Neural cell (in vitro differentiated cells): ENCODE measurements at regions not wholly inside any gene's neighbourhood (a gene's known extent, or its start where the extent isn't known, plus 50 kb on each side); places are given as distances from the start of the nearest gene placed in this dataset.

Experiments used
- H2AFZ ChIP-seq: fragments of 200-600, 300-800 bp; sonication (generic), shearing (Covaris generic); 2 replicates; pipeline ENCODE4 v1.6.0; 2014; ENCODE audit warnings: low read depth, mild to moderate bottlenecking, antibody characterized with exemption, low read length, moderate library complexity
- H3F3A ChIP-seq: fragments of 200-600 bp; shearing (Covaris generic); 2 replicates; pipeline ENCODE4 v1.6.1; 2016; ENCODE audit warnings: mild to moderate bottlenecking, moderate library complexity, mixed read lengths, antibody characterized with exemption, low read length; ENCODE audit not compliant: insufficient read depth, poor library complexity, severe bottlenecking
- H3K27ac ChIP-seq: fragments of 200-600, 300-800 bp; sonication (generic), shearing (Covaris generic); 2 replicates; pipeline ENCODE4 v1.5.1; 2014; ENCODE audit warnings: mild to moderate bottlenecking, low read length, moderate library complexity
- H3K27me3 ChIP-seq: fragments of 300-800, 200-600 bp; sonication (generic), shearing (Covaris generic); 2 replicates; pipeline ENCODE4 v1.6.0; 2014; ENCODE audit warnings: mild to moderate bottlenecking, low read depth, low read length, moderate library complexity; ENCODE audit not compliant: insufficient read depth
- H3K36me3 ChIP-seq: fragments of 300-800, 200-600 bp; sonication (generic), shearing (Covaris generic); 2 replicates; pipeline ENCODE4 v1.5.1; 2014; ENCODE audit warnings: mild to moderate bottlenecking, antibody characterized with exemption, low read length, moderate library complexity; ENCODE audit not compliant: insufficient read depth
- H3K4me2 ChIP-seq: fragments of 300-800, 200-600 bp; sonication (generic), shearing (Covaris generic); 2 replicates; pipeline ENCODE4 v1.6.0; 2014; ENCODE audit warnings: mild to moderate bottlenecking, low read length
- H3K4me3 ChIP-seq: fragments of 300-800, 200-600 bp; sonication (generic), shearing (Covaris generic); 2 replicates; pipeline ENCODE4 v1.5.1; 2014; ENCODE audit warnings: mild to moderate bottlenecking, low read length, moderate library complexity
- H3K79me2 ChIP-seq: fragments of 200-600 bp; shearing (Covaris generic); replicated peaks from 2 replicates; pipeline ENCODE4 v1.6.0; 2014; ENCODE audit warnings: mild to moderate bottlenecking, low read length, moderate library complexity; ENCODE audit not compliant: insufficient read depth
- H3K9ac ChIP-seq: fragments of 300-800, 200-600 bp; sonication (generic), shearing (Covaris generic); 2 replicates; pipeline ENCODE4 v1.6.1; 2016; ENCODE audit warnings: mild to moderate bottlenecking, low read length, mixed read lengths
- H3K9me2 ChIP-seq: fragments of 200-600 bp; shearing (Covaris generic); 2 replicates; pipeline ENCODE4 v1.6.1; 2016; ENCODE audit warnings: mild to moderate bottlenecking, low read length, mixed read lengths; ENCODE audit not compliant: insufficient read depth
- H3K9me3 ChIP-seq: fragments of 200-600, 300-800 bp; sonication (generic), shearing (Covaris generic); 2 replicates; pipeline ENCODE4 v1.6.1; 2016; ENCODE audit warnings: mild to moderate bottlenecking, mixed run types, low read length, moderate library complexity, mixed read lengths
- H4K20me1 ChIP-seq: fragments of 200-600 bp; shearing (Covaris generic); 2 replicates; pipeline ENCODE4 v1.6.1; 2016; ENCODE audit warnings: mild to moderate bottlenecking, mixed run types; ENCODE audit not compliant: insufficient read depth
- EP300 ChIP-seq: fragments of 450-650 bp; conservative IDR thresholded peaks from 2 replicates; pipeline ENCODE4 v1.6.1; 2014; ENCODE audit warnings: antibody characterized with exemption, mild to moderate bottlenecking, moderate library complexity; ENCODE audit not compliant: poor library complexity, severe bottlenecking
- MXI1 ChIP-seq: fragments of 450-650 bp; conservative IDR thresholded peaks from 2 replicates; pipeline ENCODE4 v1.6.1; 2014; ENCODE audit warnings: antibody characterized with exemption, mild to moderate bottlenecking; ENCODE audit not compliant: poor library complexity, severe bottlenecking
- RAD21 ChIP-seq: fragments of 450-650 bp; conservative IDR thresholded peaks from 2 replicates; pipeline ENCODE4 v1.6.1; 2014; ENCODE audit warnings: antibody characterized with exemption, mild to moderate bottlenecking, moderate library complexity
- SMC3 ChIP-seq: fragments of 450-650 bp; conservative IDR thresholded peaks from 2 replicates; pipeline ENCODE4 v1.6.1; 2014; ENCODE audit warnings: antibody characterized with exemption, mild to moderate bottlenecking, moderate library complexity; ENCODE audit not compliant: poor library complexity
- TAF1 ChIP-seq: IDR thresholded peaks from 2 replicates; pipeline ENCODE4 v1.6.1; 2012; ENCODE audit warnings: low read depth
- small RNA-seq, 3 experiments: library from RNA; depleted of rRNA; stranded (forward); fragments of <200 nt; gene quantifications; one replicate each; pipeline ENCODE3, GENCODE V24; 2012
- TF ChIP-seq, protein P1 (sequence below): IDR thresholded peaks from 2 replicates; pipeline ENCODE4 v1.6.1; 2012; ENCODE audit warnings: borderline replicate concordance
- TF ChIP-seq, protein P2 (sequence below): fragments of 450-650 bp; IDR thresholded peaks from 2 replicates; pipeline ENCODE4 v1.5.1; 2014; ENCODE audit warnings: antibody characterized with exemption, mild to moderate bottlenecking, moderate library complexity; ENCODE audit not compliant: poor library complexity, severe bottlenecking

DNA sequence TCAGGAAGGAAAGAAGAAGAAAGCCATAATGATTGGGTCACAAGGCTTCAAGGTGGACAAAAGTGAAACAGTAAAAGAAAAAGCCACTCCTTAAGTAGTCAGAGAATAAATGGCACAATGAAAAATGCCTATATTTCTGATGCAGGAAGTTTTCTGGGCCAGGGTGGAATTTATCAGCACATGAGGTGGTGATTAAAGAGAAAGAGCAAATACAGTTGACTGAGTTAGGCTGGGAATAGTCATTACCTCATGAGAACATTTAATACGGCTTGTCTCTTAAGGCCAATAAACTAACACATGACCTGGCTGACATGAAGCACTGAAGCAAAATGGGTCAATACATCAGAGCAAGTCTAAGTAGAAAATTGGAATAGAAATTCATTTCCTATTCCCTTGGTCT, 499.7 kb downstream of the TMTC2 start:
- Histone ChIP-seq H3K27ac (no peak overlapping the region), H3F3A (no peaks in the 10 kb centered on the region), H3K4me3 (no peak overlapping the region), H3K36me3 (no peaks in the 10 kb centered on the region), H2AFZ (no peak overlapping the region), H3K9me2 (no peaks in the 10 kb centered on the region), H3K27me3 (no peaks in the 10 kb centered on the region), H3K9me3 (no peaks in the 10 kb centered on the region), H3K9ac (no peak overlapping the region), H3K79me2 (no peaks in the 10 kb centered on the region), H4K20me1 (no peaks in the 10 kb centered on the region), H3K4me2 (no peak overlapping the region)
- TF ChIP-seq MXI1: no peak
- TF ChIP-seq EP300: no peak
- TF ChIP-seq TAF1: no peak
- TF ChIP-seq RAD21: no peak
- TF ChIP-seq, protein P1, sequence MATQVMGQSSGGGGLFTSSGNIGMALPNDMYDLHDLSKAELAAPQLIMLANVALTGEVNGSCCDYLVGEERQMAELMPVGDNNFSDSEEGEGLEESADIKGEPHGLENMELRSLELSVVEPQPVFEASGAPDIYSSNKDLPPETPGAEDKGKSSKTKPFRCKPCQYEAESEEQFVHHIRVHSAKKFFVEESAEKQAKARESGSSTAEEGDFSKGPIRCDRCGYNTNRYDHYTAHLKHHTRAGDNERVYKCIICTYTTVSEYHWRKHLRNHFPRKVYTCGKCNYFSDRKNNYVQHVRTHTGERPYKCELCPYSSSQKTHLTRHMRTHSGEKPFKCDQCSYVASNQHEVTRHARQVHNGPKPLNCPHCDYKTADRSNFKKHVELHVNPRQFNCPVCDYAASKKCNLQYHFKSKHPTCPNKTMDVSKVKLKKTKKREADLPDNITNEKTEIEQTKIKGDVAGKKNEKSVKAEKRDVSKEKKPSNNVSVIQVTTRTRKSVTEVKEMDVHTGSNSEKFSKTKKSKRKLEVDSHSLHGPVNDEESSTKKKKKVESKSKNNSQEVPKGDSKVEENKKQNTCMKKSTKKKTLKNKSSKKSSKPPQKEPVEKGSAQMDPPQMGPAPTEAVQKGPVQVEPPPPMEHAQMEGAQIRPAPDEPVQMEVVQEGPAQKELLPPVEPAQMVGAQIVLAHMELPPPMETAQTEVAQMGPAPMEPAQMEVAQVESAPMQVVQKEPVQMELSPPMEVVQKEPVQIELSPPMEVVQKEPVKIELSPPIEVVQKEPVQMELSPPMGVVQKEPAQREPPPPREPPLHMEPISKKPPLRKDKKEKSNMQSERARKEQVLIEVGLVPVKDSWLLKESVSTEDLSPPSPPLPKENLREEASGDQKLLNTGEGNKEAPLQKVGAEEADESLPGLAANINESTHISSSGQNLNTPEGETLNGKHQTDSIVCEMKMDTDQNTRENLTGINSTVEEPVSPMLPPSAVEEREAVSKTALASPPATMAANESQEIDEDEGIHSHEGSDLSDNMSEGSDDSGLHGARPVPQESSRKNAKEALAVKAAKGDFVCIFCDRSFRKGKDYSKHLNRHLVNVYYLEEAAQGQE: no peak
- TF ChIP-seq, protein P2, sequence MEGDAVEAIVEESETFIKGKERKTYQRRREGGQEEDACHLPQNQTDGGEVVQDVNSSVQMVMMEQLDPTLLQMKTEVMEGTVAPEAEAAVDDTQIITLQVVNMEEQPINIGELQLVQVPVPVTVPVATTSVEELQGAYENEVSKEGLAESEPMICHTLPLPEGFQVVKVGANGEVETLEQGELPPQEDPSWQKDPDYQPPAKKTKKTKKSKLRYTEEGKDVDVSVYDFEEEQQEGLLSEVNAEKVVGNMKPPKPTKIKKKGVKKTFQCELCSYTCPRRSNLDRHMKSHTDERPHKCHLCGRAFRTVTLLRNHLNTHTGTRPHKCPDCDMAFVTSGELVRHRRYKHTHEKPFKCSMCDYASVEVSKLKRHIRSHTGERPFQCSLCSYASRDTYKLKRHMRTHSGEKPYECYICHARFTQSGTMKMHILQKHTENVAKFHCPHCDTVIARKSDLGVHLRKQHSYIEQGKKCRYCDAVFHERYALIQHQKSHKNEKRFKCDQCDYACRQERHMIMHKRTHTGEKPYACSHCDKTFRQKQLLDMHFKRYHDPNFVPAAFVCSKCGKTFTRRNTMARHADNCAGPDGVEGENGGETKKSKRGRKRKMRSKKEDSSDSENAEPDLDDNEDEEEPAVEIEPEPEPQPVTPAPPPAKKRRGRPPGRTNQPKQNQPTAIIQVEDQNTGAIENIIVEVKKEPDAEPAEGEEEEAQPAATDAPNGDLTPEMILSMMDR: no peak

DNA sequence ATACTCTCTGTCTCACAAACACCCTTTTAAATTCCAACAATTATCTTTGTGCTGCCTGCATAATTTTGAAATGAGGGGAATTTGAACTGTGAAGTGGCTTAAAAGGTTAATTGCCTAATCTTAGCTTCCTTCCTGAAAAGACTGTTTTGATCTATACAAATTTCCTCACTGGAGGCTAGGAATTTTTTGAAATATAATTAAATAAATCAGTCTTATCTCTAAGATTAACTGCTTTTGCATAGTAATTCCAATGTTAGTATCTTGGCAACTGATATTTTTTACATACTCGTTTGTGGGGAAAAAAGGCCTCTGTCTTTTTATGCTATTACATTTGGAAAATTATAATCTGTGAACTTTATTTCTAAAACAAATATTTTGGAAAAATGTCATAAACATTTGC, 498.5 kb downstream of the TMTC2 start:
- Histone ChIP-seq H3K27ac (no peak overlapping the region), H3K9me2 (no peaks in the 10 kb centered on the region), H4K20me1 (no peaks in the 10 kb centered on the region), H3K79me2 (no peaks in the 10 kb centered on the region), H3K4me3 (no peak overlapping the region), H2AFZ (no peak overlapping the region), H3K9me3 (no peaks in the 10 kb centered on the region), H3K9ac (no peak overlapping the region), H3K4me2 (peak overlapping the region; percentile 53), H3K27me3 (no peaks in the 10 kb centered on the region), H3F3A (no peaks in the 10 kb centered on the region), H3K36me3 (no peaks in the 10 kb centered on the region)
- TF ChIP-seq, protein P1: no peak
- TF ChIP-seq EP300 (no peak), RAD21 (no peak), SMC3 (no peak)

Small RNAs in the stretch of these regions (small RNA-seq; reads per million reads assigned to genes)
- 0 to 0.08 (median 0) reads per million in 3 experiments for gene RF00334
